ENCODE measurements at regions not wholly inside any gene's neighbourhood (a gene's known extent, or its start where the extent isn't known, plus 50 kb on each side); places are given as distances from the start of the nearest gene placed in this dataset.
"Not testable (repeated sequence)": the region's sequence is repeated elsewhere in the genome, so short reads cannot be mapped to it uniquely, and the experiment has no call there.

GRCh38 chr9:65566018-65566417 is 109.7 kb upstream of the ZNG1E start:
- DNase-seq (ENCODE audit: low read depth) = not testable (repeated sequence)

GRCh38 chr9:65519018-65519417 is 156.7 kb upstream of the ZNG1E start:
- not testable (repeated sequence) for DNase-seq (ENCODE audit: low read depth)

GRCh38 chr9:65514465-65514864 is 161.3 kb upstream of the ZNG1E start:
- DNase-seq (ENCODE audit: low read depth) = not testable (repeated sequence)

DNA sequence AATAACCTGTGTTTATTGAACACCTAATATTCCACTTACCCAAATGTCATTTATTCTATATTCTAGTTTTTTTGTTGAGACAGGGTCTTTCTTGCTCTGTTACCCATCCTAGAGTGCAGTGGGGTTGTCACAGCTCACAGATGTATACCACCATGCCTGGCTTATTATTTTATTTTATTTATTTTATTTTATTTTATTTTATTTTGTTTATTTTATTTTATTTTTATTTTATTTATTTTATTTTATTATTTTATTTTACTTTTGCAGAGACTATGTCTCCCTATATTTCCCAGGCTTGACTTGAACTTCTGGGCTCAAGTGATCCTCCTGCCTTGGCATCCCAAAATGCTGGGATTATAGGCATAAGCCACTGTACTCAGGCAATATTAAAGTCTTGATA is 167.8 kb upstream of the ZNG1E start:
- not testable (repeated sequence) for DNase-seq (ENCODE audit: low read depth)

DNA sequence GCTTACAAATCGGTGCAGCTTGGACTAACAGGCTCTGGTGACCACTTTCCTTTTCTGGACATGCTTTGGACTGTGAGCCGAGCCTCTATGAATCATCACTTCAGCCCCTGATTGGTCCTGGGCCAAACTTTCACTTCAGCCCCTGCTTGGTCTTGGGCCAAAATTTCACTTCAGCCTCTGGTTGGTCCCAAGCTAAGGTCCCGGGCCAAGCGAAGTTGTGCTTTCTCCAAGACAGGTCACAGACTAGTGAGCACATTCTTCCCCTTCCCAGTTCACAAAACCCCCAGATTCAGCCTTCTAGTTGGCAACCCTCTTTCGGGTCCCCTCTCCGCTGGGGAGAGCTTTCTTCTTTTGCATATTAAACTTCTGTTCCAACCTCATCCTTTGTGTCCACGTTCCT is 171.0 kb upstream of the ZNG1E start:
- DNase-seq (ENCODE audit: low read depth) = not testable (repeated sequence)

DNA sequence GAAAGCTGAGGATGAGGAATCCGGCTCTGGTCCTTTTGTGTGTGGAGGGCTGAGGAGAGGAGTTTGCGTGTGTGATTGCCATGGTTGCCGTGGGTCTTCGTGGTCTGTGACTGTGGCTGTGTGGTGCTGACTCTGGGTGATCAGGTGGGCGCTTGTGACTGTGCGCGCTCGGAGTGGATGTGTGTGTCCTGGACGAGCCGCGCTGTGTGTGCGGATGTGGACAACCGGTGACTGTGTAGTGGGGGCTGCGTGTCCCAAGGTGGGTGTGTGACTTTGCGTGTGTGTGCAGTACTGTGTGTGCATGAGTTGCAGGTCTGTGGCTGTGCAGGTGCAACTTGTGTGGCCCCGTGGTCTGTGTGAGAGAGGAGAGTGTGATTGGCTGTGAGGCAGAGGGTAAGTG is 172.0 kb upstream of the ZNG1E start:
- DNase-seq (ENCODE audit: low read depth) = not testable (repeated sequence)

GRCh38 chr9:65482890-65483289 is 192.8 kb upstream of the ZNG1E start:
- not testable (repeated sequence) for DNase-seq (ENCODE audit: low read depth)

GRCh38 chr9:65481291-65481690 is 194.4 kb upstream of the ZNG1E start:
- not testable (repeated sequence) for DNase-seq (ENCODE audit: low read depth)

GRCh38 chr9:65474891-65475290 is 189.9 kb upstream of the FOXD4L5 start:
- DNase-seq (ENCODE audit: low read depth) = not testable (repeated sequence)

DNA sequence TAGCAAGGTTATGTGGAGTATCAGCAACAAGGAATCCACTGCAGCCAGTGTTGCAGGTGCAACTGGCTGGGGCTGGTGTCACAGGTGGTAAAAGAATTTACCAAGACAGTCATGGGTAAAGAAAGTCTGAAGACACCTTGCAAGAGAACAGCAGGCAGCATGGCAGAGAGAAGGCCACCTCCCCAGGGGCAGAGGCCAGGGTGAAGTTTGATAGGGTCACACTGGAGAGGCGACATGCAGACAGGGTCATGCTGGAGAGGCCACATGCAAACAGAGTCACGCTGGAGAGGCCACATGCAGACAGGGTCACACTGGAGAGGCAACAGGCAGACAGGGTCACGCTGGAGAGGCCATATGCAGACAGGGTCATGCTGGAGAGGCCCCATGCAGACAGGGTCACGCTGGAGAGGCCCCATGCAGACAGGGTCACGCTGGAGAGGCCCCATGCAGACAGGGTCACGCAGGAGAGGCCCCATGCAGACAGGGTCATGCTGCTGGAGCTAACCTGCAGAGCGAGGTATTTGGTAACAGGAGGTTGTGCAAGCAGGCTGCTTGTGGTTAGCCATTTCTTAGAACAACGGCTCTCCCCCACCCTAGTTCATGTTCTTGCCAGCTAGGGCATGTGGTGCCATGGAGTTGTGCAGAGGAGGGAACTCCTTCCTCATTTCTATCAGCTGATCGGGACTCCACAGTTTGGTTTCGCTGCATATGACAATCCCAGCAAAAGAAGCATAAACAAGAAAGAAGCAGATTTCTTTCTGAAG is 188.2 kb upstream of the FOXD4L5 start:
- not testable (repeated sequence) for DNase-seq (ENCODE audit: low read depth)

- not testable (repeated sequence) for DNase-seq (ENCODE audit: low read depth)
These were observed 186.1 kb upstream of the FOXD4L5 start for GRCh38 chr9:65471106-65471505.

GRCh38 chr9:65466911-65467734 is 182.1 kb upstream of the FOXD4L5 start:
- not testable (repeated sequence) for DNase-seq (ENCODE audit: low read depth)

DNA sequence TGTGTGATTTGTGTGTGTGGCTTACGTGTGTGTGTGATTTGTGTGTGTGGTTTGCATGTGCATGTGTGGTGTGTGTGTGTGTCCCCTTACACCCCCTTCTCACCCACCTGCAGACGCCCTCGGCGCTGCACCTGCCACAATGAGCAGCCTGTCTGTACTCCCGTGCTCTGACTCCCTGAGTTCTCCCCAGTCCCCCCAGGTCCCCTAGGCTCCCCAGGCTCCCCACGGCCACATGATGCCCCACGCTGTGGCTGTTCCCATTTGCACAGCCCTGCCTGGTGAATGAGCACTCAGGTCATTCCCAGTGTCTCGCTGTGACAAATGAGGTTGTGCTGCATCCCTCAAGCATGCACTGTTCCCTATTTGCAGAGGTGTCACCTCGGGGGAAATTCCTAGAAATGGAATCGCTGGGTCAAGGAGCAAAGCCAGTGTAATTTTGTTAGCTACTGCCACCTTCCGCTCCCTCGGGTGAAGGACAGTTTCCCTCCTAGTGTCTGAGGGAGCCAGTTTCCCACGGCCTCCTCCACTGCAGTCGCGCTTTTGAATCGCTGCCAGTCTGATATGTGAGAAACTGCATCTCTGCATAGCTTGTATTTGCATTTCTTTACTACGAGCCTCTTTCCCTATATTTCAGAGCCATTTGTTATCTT is 180.4 kb upstream of the FOXD4L5 start:
- not testable (repeated sequence) for DNase-seq (ENCODE audit: low read depth)

GRCh38 chr9:65462476-65462875 is 177.5 kb upstream of the FOXD4L5 start:
- not testable (repeated sequence) for DNase-seq (ENCODE audit: low read depth)

- DNase-seq (ENCODE audit: low read depth) = no peak
These were observed 174.8 kb upstream of the FOXD4L5 start for GRCh38 chr9:65459756-65460320.

GRCh38 chr9:65458992-65459391 is 174.0 kb upstream of the FOXD4L5 start:
- no peak for DNase-seq (ENCODE audit: low read depth)

GRCh38 chr9:65458465-65458864 is 173.5 kb upstream of the FOXD4L5 start:
- no peak for DNase-seq (ENCODE audit: low read depth)

GRCh38 chr9:65456991-65457390 is 172.0 kb upstream of the FOXD4L5 start:
- DNase-seq (ENCODE audit: low read depth) = not testable (repeated sequence)

DNA sequence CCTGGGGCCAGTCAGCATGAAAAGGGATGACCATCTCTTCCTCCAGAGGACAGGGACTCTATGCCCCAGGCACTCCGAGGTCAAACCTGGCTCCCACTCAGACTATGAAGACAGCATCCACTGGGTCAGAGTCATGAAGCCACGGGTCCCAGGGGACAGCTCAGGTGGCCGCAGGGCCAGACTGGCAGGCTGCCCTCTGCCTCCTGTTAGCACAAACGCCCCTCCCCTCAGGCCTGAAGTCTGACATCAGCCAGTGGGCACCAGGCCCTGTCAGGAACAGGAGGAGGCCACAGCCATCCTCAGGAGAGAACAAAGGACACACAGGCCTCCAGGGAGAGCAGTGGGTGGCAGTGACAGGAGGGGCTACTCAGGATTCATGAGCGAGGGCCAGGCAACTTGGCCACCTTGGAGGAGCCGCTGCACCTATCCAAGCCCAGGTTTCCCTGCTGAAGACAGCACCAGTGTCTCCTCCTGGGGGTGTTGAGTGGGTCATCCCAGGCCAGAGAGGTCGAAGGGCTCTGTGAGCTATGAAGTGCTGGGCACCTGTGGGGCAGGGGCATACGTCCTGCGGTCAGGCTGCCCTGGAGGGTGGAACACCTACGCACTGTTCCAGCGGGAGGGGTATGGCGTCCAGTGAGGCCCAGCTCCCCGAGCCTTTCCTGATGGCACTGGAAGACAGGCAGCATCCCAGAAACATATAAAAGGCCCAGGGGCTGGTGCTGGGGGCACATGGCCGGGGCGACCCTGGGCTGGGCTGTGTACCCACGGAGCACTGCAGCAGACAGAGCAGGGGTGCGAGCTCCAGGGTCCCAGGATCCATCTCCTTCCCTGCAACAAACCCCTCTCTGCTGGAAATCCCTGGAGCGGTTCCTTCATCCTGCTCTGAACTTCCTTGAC is 171.0 kb upstream of the FOXD4L5 start:
- not testable (repeated sequence) for DNase-seq (ENCODE audit: low read depth)

- not testable (repeated sequence) for DNase-seq (ENCODE audit: low read depth)
These were observed 170.1 kb upstream of the FOXD4L5 start for GRCh38 chr9:65455136-65455535.

DNA sequence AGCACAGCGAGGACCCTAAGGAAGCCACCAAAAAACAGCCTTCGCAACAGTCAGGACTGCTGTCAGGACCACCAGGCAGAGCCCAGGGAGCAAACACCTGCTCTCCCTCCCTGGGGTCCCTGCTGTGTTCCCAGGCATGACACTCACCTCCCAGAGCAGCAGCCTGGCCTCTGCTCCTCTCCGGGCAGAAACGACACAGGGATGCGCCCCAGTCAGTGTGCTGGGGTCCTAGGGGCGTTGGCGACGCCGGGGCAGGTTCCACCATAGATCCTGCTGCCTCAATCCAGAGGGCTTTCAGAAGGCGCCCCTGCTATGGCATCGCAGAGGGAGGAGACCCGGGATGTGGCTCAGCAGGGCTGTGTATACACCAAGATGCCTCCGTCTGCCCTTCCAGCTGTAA is 169.7 kb upstream of the FOXD4L5 start:
- not testable (repeated sequence) for DNase-seq (ENCODE audit: low read depth)
